ENCODE measurements at regions not wholly inside any gene's neighbourhood (a gene's known extent, or its start where the extent isn't known, plus 50 kb on each side); places are given as distances from the start of the nearest gene placed in this dataset.

DNA sequence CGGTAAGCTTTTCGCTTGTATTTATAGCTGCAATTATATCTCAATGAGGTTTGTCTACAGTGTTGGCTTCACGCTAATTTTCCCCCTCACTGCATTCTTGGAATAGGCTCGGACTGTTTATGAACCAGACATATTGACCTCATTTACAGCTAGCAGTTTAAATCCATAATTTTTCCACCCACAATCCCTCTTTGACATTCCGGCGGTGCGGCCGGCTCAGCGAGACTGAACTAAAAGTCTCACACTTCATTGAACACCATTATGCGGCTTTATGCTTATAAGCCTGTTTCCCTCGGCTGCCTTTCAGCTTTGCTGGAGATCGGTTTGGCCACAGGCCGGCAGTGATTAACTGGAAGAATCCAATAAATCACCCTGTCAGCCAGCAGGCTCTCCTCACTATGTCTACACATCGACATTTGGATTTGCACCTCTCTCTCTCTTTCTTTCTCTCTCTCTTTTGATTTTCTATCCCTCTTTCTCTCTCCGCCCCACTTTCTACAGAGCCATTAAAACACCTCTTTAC is 315.0 kb upstream of the TLE4 start:
- TF ChIP-seq POLR2A (IDR thresholded peaks at IDR 0.05) = no peak
- TF ChIP-seq, protein P1, sequence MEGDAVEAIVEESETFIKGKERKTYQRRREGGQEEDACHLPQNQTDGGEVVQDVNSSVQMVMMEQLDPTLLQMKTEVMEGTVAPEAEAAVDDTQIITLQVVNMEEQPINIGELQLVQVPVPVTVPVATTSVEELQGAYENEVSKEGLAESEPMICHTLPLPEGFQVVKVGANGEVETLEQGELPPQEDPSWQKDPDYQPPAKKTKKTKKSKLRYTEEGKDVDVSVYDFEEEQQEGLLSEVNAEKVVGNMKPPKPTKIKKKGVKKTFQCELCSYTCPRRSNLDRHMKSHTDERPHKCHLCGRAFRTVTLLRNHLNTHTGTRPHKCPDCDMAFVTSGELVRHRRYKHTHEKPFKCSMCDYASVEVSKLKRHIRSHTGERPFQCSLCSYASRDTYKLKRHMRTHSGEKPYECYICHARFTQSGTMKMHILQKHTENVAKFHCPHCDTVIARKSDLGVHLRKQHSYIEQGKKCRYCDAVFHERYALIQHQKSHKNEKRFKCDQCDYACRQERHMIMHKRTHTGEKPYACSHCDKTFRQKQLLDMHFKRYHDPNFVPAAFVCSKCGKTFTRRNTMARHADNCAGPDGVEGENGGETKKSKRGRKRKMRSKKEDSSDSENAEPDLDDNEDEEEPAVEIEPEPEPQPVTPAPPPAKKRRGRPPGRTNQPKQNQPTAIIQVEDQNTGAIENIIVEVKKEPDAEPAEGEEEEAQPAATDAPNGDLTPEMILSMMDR (IDR thresholded peaks at IDR 0.05) = no peak
- no peak for TF ChIP-seq POLR2AphosphoS5 (IDR thresholded peaks at IDR 0.05)
- TF ChIP-seq EP300 (IDR thresholded peaks at IDR 0.05; ENCODE audit: low read depth) = no peak

All from transverse colon (tissue), 4 donors.